CD4-positive, alpha-beta T cell treated with Interferon alpha-2 for 1 hour (primary cell): ENCODE measurements at regions not wholly inside any gene's neighbourhood (a gene's known extent, or its start where the extent isn't known, plus 50 kb on each side); places are given as distances from the start of the nearest gene placed in this dataset.
A peak's percentile ranks its signal among the peaks of the same experiment; 100 is the strongest.

Experiments
- DNase-seq, 2 donors: peaks; one replicate each; pipeline ENCODE4 v3.0.0-alpha.2; 2020 to 2022

DNA sequence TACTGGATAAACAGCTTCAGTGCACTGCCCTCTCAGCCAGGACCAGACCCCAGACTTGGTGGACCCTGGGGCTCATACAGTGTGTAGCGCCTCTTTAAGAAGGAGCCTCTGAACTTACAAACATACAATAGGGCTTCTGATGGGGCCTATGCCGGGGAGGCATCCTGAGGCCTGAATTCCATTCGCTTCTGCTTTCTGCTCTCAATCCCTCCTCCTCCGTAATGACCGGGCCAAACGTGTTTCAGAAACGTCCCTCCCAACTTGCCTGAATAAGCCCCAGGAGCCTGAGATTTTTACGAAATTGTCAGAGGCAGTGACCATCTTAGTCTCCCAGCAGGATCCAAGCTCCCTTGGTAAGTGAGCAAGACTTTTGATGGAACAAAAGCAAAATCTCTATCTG is 128.1 kb upstream of the BOD1 start:
- DNase-seq, result no peak

GRCh38 chr5:173745123-173745522 is 128.7 kb upstream of the BOD1 start:
- DNase-seq, result peak in 1 of 2 donors; percentile 58

DNA sequence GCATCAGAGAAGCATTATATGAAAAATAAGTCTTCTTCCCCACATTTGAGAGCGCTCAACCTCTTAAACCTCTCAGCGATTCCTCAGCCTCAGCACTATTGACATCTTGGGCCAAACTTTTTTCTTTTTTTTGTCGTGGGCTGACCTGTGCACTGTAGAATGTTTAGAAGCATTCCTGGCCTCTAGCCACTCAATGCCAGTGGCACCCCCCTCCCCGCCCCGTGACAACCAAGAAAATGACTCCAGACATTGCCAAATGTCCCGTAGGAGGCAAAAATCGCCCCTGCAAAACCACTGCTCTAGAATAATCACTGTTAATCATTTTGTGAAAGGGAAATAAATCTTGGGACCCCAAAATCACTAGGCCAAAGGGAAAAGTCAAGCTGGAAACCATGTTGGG is 129.1 kb upstream of the BOD1 start:
- DNase-seq, result no peak

DNA sequence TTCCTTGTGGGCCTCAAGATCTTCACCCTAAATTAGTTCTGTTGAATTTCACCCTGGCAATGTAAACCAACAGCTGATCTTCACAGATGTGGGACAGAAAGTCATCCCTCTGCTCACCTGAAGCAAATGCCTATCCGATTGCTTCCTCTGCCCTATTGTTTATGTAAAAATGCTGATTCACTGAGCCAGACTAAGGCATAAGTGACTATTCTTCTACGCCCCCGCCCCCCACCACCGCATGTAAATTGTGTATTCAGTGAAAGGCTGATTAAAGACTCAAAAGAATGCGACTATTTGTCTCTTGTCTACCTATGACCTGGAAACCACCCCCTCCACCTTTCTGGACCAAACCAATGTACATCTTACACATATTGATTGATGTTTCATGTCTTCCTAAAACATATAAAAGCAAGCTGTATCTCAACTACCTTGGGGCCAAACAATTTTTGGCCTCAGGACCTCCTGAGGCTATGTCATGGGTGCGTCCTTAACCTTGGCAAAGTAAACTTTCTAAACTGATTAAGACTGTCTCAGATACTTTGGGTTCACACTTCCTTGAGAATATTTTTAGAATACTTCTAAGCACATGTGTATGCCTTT is 129.7 kb upstream of the BOD1 start:
- DNase-seq, result no peak

- DNase-seq, result no peak
These were observed 131.4 kb upstream of the BOD1 start for GRCh38 chr5:173747876-173748275.

DNA sequence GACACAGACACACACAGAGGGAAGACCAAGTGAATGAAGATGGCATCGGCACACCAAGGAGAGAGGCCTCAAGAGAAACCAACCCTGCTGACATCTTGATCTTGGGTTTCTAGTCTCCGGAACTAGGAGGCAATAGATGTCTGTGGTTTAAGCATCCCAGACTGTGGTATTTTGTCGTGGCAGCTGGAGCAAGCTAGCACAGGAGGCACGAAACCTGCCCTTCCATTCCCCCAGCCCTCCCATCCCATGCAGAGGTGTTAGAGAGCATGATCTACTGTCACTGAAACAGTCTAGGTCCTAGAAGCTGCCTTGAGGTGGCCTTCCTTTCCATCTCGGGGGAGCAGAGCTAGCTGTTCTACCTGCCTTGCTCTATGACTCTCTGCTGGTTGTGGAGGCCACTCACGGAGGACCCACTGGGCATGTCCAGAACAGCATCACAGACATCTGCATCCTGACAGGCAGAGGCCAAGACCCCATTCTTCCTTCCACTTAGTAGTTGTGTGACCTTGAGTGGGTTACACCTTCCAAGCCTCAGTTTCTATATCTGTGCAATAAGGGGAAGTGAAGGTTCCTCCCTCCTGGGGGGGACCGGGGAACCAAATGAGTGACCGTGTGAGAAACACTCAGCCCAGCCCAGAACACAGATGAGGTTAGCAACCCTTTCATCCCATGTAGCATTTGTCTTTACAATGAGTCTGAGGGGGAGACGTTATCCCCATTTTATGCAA is 134.3 kb upstream of the BOD1 start:
- no peak for DNase-seq

- no peak for DNase-seq
These were observed 134.8 kb upstream of the BOD1 start for GRCh38 chr5:173751266-173751600.

GRCh38 chr5:173752653-173753052 is 135.5 kb upstream of the CPEB4 start:
- DNase-seq, result no peak

DNA sequence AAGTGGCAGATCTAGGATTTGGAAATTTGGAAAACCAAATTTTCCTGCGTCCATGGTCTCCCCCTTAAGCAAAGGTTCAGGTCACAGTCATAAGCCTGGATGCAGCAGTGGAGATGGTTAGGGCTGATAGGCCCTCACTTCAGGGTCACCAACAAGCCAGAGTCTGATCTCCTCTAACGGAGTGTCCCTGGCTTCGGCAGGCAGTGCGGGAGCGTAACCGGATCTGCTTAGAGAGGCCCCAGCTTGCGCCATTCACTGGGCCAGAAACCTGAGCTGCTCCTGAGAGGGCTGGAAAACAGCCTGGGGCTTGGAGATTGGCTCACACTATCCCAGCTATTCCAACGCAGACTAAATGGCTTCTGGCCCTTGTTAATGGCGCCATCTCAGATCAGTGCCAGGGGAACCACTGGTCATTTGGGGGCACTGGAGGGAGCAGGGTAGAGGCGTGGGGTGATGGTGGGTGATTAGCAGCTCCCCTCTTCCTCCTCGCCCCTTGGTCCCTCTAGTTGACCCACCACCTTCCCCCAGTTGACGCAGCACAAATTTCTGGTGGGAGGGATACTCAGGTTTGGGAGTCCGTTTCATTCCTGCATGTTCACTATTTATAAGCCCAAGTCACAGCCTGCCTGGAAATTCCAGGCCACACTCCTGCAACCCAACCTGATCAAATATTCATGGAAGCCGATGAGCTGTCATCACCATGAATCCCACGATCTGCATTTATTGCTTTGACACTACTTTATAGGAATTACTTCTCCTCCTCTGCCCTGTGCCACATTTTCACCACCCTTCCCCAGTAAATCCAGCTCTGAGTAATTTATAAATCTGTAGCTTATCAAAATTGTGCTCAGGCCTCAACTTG is 134.6 kb upstream of the CPEB4 start:
- no peak for DNase-seq

DNA sequence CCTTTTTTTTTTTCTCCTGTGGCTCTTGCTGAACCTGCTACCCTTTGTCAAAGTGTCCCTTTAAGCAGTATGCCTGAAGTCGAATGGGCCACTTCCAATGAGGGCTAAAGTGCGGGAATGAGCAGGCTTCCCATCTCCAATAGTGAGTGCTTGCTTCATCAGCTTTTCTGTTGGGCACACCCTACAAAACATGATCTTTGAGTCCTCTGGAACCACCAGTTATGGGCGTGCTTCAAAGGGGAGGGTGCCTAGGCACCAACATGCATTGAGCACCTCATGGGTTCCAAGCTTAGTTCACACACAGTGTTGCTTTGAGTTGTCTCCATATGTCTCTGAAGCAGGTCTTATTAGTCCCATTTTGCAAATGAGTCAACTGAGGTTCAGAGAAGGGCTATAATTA is 132.8 kb upstream of the CPEB4 start:
- DNase-seq, result no peak

GRCh38 chr5:173757403-173758209 is 130.5 kb upstream of the CPEB4 start:
- DNase-seq, result no peak

DNA sequence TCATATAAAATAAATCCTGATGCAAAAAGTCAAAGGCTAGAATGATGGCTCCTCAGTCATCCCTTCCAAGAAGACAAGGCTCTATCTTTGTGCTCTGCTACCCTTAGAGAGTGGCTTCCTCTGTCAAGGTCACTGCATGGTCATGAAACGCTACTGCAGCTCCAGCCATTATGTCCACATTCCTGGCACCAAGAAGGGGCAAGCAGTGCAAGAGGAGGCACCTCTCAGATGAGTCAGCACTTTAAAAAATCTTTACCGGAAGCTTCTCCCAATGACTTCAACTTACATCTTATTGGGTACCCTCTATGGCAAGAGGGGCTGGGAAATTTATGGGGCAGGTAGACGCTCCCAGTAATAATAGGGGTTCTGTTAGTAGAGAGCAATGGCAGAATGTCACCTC is 129.5 kb upstream of the CPEB4 start:
- no peak for DNase-seq

GRCh38 chr5:173759691-173760090 is 128.5 kb upstream of the CPEB4 start:
- DNase-seq, result no peak

- no peak for DNase-seq
These were observed 127.5 kb upstream of the CPEB4 start for GRCh38 chr5:173760461-173761177.

DNA sequence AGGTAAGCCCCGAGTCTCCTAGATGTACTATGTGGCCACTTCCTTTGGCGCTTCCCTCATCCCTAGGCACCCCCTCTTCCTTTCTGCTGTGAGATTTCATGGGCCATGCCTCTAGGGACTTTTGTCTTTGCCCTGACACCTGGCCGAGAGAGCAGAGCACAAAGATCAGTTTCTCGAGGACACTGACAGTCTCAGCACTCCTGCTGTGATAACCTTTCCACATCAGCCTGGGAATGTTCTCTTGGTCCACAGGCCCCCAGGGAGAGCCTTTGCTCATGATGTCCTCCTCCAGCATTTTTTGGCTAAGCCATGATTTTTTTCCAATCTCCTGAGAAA is 127.0 kb upstream of the CPEB4 start:
- DNase-seq, result no peak

DNA sequence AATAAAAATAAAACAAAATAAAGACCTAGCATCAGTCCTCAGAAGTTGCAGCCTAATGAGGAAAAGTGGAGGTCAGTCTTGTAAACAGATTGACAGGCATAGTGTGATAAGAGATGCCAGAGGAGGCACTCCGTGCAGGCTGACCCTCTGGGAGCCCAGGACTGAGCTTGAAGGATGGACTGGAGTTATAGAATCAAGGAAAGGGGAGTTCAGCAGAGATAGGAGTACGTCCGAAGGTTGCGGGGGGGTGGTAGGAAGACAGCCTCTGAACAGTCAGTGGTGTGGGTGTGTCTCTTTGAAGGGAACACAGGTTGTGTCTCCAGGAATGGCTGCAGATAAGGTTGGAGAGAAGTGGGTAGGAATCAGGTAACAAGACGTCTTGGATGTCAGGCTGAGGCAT is 126.1 kb upstream of the CPEB4 start:
- no peak for DNase-seq

GRCh38 chr5:173762930-173763329 is 125.2 kb upstream of the CPEB4 start:
- DNase-seq, result no peak

- no peak for DNase-seq
These were observed 124.7 kb upstream of the CPEB4 start for GRCh38 chr5:173763410-173763809.

DNA sequence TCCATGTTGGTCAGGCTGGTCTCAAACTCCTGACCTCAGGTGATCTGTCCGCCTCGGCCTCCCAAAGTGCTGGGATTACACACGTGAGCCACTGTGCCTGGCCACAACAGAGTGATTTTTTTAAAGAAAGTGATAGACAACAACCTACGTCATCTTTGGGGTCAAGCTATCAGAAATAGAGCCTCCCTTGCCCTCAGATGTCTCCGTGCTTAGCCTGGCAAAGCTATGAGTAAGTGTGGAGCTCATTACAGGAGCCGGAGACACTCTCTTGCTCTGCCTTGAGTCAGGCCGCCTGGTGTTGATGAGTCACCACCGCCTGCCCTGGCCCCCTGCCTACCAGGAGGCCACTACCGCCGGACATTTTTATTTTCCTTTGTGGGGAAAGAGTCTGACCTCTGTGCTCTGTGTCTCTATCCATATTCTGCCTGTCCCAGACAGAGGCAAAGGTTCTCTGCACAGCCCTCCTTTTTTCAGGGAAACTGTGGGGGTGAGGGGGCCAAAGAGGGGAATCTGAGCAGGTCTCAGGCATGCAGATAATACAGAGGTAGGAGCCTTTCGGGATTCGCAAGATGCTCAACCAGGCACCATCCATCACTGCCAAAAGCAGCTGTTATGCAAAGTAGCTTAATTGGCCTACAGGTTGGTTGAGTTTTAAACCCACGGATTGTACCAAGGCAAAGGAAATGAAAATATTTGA is 123.7 kb upstream of the CPEB4 start:
- DNase-seq, result peak in 1 of 2 donors; percentile 55

- no peak for DNase-seq
These were observed 123.0 kb upstream of the CPEB4 start for GRCh38 chr5:173765029-173765644.

- no peak for DNase-seq
These were observed 122.5 kb upstream of the CPEB4 start for GRCh38 chr5:173765661-173766060.
